SKM-1 treated with dmso at 0.1 percent for 144 hours (cell line): ENCODE measurements at regions not wholly inside any gene's neighbourhood (a gene's known extent, or its start where the extent isn't known, plus 50 kb on each side); places are given as distances from the start of the nearest gene placed in this dataset.
"Not testable (repeated sequence)": the region's sequence is repeated elsewhere in the genome, so short reads cannot be mapped to it uniquely, and the experiment has no call there.

Experiments
- DNase-seq: peaks from one replicate; lab custom pipeline; 2025; ENCODE audit not compliant: unreplicated experiment; lab: John Stamatoyannopoulos, UW

DNA sequence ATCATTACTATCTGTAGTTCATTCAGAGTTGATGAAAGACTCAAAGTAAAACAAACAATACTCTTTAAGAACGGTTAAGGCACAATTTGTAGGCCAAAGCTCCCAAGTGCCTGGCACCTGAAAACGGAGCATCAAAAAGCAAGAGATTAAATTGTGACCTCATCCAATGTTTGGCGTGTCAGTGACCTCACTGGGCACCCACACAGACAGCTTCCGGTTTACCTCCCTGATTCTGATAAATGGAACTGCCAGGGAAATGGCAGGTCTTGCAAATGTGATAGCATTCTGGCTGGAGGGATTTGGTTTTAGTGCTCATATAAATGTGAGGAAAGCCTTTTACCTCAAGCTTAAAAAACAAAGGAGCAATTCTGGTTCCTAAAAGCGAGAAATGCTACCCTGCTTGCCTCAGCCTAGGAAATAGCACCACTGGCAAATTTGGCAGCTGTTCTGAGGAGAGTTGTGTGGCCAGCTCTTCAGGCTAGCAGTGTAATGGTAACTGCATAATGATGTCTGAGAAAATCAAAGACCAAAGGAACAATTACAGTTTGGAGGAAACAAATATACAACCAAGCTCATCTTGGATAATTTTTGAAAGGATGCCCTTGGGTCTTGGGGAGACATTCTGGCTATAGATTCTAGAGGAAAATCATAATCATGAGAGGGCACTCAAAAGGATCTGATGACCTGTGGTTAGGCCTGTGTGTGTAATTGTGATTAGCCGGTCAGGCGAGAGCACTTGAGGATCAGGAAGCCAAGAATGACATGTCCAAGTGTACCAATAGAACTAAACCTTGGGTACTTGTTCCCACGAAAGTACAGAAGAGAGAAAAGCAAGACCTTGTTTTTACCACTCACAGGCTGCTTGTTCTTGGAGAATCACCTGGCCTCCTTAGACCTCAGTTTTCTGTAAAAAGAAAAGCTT is 174.3 kb downstream of the TFAP2B start:
- no peak for DNase-seq

DNA sequence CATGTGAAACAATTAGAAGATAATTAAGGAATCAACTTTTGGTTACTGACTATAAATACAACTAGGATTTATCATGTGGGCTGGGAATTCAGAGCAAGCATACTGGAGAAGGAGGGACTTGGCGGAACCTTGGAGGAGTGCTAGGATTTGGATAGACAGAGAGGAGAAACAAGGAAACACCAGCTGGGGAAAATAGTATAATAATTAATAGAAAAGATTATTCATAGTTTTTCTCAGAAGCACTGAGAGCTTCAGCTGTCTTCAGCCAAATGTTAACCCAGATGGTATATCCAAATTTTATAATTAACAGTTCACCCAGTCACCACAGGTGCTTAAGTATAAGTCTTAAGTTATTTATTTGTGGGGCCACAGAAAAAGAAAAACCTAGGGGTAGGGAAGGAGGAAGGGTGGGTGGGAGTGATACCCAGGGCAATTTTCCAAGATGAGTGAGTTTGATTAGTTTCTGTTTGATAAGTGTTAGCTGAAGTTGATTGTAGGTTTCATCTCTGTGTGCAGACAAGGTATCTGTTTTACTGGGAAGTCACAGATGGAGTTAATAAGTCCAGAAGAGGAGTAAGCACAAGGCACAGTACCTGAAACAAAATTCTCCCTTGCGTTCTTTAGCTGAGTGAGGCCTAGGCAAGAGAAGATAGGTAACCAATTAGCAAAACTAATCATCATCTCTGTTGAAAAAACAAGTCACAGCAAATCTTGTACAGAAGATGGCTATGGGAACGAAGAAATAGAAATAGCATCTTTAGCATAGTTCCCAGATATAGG is 175.5 kb downstream of the TFAP2B start:
- no peak for DNase-seq

DNA sequence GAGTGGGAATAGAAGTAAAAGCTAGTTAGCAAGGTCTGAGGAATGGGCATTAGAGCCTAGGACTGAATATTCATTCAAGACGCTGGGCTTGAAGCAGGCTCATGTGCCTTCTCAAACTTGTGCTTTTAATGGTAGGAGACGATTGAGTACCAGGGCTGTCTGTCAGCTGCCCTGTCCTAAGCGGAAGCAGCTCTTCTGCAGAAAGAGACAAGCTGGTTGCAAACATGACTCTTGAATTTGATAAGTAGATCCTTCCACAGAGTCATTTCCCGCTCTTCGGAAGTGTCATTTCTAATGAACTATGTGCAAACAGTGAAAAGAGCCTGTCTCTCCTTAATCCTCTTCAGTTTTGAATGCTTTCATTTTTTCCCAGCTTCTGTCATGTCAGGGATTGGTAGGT is 176.4 kb downstream of the TFAP2B start:
- DNase-seq, result no peak

DNA sequence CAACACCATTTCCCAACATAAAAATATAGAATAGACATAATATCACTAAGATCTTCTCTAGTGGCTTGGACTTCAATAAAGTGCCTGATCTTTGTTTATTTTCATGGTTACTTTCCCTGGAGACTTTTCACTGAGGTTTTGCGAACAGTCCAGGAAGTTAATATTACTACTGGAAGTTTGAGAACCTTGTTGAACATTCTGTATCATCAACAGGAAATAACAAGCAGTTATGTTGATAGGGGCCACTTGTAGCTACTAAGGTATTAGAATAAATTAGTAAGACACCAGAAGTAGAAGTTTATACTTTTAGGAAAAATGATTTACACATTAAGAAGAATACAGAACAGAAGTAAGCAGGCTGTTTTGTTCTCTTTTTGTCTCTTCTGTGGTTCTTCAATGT is 180.2 kb downstream of the TFAP2B start:
- no peak for DNase-seq

DNA sequence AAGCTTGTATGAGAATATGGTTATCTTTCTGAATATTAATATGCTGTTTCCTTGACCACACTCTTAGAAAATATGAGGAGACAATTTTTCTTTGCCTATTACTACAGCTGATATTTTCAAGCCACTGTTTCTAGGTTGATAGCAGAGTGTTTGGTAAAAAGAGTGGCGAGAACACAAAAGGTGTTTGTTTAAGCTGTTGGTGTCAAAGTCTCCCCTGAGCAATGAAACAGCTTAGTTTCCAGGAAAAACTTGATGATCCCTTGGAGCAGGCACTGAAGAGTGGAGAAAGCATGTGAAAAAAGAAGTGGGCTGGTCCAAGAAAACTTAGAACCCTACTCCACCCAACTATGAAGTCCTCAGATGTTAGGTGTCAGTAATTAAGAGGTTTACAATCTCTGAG is 182.7 kb downstream of the TFAP2B start:
- no peak for DNase-seq

DNA sequence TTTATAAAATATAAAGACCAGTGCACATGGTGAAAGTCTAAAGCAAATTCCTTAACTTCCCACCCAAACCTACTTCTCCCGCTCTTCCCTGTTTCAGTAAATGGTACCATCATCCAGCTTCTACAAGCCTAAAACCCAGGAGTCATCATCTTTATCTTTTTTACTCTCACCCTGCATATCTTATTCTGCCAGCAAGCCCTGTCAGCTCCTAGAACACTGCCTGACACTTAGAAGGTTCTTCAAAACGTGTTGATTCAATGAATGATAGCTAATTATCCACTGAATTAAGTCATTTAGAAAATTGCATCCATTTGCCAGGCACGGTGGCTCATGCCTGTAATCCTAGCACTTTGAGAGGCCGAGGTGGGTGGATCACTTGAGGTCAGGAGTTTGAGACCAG is 185.7 kb downstream of the TFAP2B start:
- DNase-seq, result no peak

DNA sequence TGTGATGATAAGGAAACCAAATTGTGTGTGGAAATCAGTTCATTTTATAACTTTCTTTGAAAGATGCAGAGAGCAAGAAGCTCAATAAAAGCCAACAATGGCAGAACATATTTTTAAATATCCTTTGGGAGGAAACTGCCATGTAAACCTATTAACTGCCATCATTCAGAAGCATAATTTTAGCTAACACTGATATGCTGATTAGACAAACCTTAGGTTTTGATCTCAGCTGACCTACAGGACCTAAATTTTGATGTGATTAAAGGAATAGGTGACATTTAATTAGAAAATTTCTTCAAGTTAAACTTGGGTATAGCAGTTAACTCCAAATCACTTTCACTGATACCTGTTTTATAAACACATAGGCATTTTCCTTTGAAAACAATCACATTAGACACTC is 187.1 kb downstream of the TFAP2B start:
- DNase-seq, result no peak

DNA sequence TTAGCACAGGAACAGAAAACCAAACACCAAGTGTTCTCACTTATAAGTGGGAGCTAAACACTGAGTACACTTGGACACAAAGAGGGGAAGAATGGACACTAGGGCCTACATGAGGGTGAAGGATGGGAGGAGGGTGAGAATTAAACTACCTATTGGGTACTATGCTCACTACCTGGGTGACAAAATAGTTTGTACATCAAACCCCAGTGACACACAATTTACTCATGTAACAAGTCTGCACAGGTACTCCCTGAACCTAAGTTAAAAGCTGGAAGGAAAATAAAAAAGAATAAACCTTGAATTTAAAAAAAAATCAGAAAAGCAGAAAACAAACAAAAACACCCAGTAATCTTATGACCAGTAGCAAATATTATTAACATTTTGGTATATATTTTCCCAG is 188.6 kb downstream of the TFAP2B start:
- DNase-seq, result no peak

DNA sequence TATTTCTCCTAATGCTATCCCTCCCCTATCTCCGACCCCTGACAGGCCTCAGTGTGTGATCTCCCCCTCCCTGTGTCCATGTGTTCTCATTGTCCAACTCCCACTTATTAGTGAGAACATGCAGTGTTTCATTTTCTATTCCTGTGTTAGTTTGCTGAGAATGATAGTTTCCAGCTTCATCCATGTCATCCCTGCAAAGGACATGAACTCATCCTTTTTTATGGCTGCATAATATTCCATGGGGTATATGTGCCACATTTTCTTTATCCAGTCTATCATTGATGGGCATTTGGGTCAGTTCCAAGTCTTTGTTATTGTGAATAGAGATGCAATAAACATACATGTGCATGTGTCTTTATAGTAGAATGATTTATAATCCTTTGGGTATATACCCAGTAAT is 190.0 kb downstream of the TFAP2B start:
- DNase-seq, result not testable (repeated sequence)

DNA sequence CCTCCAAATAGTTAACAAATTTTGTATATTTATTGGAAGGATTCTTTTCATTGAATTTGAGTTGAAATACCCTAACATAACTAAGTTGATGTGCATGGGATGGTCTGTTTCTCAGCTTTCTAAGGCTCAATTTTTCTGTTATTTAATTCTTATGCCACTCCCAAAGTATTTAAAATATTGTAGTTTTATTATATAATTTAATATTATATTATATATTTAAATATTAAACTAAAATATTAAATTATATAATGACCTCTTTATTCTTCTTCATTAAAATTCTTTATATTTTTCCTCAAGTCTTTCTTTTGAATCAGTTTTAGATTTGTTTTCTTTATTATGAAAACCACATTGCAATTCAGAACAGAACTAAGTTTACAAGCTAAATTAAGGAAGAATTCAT is 194.7 kb downstream of the TFAP2B start:
- no peak for DNase-seq

DNA sequence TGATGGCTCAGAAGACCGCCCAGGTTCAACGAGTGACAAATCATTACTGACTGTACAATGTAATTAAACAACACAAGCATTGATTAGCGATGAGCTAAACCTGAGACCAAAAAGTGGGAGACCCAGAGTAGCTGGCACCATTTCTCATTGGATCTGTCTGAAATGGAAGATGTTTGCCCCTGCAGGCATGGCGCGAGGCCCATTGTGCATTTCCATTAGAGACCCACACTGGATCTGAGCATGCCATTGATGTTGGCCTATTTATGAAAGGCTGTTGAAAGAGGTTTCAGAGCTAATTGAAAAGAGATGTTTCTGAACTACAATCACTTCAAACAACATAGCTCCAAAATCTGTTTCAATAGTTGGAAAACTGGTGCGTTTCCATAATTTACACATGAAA is 196.7 kb downstream of the TFAP2B start:
- no peak for DNase-seq

DNA sequence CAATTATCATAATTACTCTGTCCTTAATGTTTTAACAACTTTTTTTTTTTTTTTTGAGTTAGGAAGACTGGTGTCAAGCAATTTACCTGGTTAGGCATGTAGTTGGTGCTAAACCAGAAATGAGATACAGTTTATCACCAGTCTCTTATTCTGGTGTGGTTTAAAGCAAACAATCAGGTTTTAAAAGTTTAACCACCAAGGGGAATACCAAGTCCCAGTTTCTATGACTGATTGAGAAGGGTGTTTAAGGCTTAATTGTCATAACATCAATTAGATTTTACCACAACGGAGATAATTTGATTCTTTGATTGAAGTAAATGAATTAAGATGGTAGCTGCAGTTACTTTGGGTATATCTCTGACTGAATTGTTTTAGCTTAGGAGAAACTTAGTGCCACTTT is 197.8 kb downstream of the TFAP2B start:
- DNase-seq, result no peak

DNA sequence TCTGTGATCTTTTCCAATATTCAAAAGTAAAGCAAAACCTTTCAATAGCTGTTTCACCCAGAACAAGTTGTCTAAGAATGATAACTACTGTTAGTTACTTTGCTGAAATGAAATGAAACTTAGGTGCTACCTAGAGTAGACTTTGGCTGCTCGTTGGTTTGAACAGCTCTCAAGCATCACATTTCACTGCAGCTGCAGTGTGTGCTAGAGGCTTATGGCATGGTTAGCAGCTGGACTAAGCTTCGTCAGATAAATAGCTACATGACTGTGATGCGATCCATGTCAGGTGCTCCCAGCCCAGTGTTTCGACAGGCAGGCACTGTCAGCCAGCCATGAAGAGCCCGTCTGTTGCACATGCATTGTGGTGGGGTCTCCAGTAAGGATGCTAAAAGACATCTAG is 201.1 kb downstream of the TFAP2B start:
- DNase-seq, result no peak

DNA sequence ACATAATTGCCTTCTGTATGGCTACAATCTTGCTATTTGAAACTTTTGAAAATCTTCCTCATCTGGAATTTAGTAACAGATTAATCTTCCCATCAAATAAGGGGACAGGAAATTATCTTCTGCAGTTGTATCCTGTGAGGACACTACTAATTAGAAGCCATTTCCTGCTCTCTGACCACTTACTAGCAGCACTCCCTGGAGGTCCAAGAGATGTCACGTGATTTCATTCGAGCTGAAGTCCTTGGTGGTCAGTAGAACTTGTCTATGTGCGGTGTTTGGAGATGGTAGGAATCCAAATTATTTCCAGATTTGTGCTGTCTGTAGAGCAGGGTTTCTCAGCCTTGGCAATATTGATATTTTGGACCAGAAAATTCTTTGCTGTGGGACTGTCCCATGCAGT is 202.5 kb downstream of the TFAP2B start:
- DNase-seq, result no peak

DNA sequence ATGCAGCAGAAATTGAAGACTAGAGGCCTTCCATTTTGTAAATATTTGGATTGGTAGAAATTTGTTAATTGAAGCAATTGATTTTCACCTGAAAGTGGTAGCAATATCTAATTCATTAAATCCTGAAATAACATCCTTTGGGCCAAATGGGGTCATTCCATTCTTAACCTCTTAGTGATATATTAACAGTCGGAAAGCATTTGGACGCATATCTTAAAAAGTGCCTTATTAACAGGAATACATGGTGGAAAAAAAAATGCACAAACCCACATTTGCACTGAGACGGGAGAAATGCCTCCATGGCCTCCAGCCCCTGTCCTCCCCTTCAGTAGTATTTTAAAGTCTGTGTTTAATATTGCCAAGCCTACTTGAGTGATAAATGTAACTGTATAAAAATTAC is 205.5 kb downstream of the TFAP2B start:
- no peak for DNase-seq

DNA sequence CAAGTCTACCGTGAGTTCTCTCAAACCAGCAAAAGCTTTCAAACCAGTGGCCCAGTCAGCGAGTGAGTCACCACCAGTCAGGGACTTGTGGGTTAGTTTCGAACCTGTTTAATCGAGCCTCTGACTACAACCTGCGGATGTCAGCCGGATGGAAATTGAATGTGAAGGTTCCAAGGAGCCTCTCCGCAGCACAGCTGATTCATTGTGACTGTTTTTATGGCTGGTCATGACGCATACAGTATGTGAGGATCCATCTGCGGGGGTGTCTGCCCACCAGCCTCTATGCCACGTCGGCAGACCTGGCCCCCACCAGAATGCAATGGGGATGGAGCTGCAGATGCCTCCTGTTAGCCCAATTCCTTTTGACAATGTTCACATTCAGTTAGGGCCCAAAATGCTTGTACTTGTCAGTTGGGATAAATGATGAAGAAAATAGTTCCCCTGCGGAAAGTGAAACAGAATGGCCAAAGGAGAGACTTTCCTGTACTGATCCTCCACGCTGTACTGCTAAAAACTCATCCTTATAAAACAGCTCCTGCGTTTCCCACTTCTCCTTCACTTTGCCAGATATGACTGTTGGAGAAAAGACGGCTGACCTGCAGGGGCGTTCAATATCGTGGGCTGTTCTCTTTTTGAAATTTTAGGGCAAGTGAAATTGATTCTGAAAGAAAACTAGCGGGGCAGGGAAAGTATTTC is 206.6 kb downstream of the TFAP2B start:
- no peak for DNase-seq

DNA sequence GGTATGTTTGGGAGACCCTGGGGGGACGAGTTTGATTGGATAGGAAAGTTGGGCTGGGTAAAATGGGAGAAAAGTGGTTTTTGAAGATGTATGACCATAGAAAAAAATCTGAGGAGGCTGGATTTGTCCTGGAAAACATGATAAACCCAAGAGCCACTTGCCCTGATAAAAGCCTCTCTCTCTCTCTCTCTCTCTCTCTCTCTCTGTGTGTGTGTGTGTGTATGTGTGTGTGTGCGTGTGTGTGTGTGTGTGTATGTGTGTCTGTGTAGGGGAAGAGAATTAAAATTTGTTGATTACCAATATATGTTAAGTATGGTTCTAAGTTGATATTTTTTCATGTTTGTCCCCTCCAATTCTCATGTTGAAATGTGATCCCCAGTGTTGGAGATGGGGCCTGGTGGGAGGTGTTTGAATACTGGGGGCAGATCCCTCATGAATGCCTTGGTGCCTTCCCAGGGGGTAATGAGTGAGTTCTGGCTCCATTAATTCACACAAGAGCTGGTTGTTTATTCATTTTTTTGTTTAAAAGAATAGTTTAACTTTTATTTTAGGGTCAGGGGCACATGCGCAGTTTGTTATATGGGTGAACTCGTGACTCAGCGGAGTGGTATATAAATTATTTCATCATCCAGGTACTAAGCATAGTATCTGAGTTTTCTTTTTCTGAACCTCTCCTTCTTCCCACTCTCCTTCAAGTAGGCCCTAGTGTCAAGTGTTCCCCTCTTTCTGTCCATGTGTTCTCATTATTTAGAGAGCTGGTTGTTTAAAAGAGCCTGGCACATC is 208.8 kb downstream of the TFAP2B start:
- no peak for DNase-seq

DNA sequence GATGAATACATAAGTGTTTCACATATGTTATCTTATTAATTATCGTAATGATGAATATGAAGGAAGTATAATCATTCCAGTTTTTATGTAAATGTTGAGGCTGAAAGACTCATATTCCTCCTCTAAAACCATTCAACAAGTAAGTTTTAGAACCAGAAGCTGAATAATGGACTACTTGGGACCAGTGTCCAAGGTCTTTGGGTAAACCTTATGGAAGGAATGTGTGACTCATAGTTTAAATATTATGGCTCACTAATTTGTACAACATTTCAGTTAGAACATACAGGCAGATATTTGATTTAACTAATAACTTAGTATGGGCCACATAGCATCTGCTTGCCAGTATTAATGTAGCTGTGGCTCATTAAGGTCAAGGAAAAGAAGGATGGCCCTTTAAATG is 209.6 kb downstream of the TFAP2B start:
- DNase-seq, result no peak

DNA sequence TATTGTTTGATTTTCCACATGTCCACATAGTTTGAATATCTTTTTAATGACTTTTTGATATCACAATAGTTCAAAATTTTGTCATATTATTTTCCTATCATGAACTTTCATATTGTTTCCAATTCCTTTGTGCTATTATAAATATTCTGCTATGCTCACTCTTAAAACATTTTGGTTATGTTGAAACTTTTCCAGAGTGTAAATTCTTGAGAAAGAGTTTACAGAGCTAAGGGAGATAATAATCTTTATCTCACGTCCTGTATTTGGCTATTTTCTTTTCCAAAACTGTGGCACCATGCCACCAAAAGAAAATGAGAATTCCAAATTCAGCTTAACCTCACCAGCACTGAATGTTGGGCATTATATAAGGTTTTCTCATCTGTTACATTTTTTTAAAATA is 210.9 kb downstream of the TFAP2B start:
- DNase-seq, result no peak

DNA sequence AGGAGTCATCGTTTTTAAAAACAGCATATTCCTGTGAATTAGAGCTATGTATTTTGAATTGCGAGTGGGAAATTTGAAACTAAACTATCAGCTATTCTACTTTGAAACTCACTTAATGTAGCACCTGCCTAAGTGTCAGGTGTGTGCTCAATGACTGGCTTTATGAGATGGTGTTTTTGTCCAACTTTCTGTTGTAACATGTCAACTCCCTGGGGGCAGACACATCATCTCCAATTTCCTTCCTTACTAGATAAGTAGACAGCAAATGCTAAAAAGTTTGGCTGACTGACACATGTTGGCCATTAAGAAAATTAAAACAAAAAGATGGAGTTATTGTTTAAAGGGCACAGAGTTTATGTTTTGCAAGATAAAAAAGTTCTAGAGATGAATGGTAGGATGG is 226.9 kb downstream of the TFAP2B start:
- DNase-seq, result no peak
